Central memory CD8-positive, alpha-beta T cell (primary cell): ENCODE measurements at regions not wholly inside any gene's neighbourhood (a gene's known extent, or its start where the extent isn't known, plus 50 kb on each side); places are given as distances from the start of the nearest gene placed in this dataset.

ENCODE experiments used
- ATAC-seq: fragments of 150-1000 bp; cut with Tn5 transposase; replicated peaks from 2 replicates; pipeline ENCODE4 v1.10.0; 2022; ENCODE audit warnings: mild to moderate bottlenecking, moderate FRiP score, moderate number of reproducible peaks; ENCODE audit not compliant: poor library complexity, severe bottlenecking; ENCODE audit errors: extremely low read depth
- DNase-seq, 2 donors: peaks; one replicate each; pipeline ENCODE4 v3.0.0; 2021; ENCODE audit warnings: low spot score in 2 of 2
- H3K27ac Mint-ChIP-seq: one replicate; pipeline ENCODE4 v1.8.0; 2022; ENCODE audit warnings: low read depth, mild to moderate bottlenecking, moderate library complexity, mixed read lengths
- H3K27me3 Mint-ChIP-seq: one replicate; pipeline ENCODE4 v1.8.0; 2022; ENCODE audit warnings: mixed read lengths
- H3K36me3 Mint-ChIP-seq: one replicate; pipeline ENCODE4 v1.8.0; 2022; ENCODE audit warnings: mild to moderate bottlenecking, moderate library complexity, mixed read lengths; ENCODE audit not compliant: insufficient read depth
- H3K4me1 Mint-ChIP-seq: one replicate; pipeline ENCODE4 v1.8.0; 2022; ENCODE audit warnings: mixed read lengths
- H3K4me3 Mint-ChIP-seq: one replicate; pipeline ENCODE4 v1.8.0; 2022; ENCODE audit warnings: mild to moderate bottlenecking, moderate library complexity, mixed read lengths
- H3K9me3 Mint-ChIP-seq: one replicate; pipeline ENCODE4 v1.8.0; 2022; ENCODE audit warnings: mixed read lengths

- H3K4me1 Mint-ChIP-seq = no peaks in the 10 kb centered on the region
- no peak overlapping the region for H3K27ac Mint-ChIP-seq
- ATAC-seq (no peak), DNase-seq (no peak)
- H3K27me3 Mint-ChIP-seq = peaks cover 94% of the 10 kb centered on the region
- H3K9me3 Mint-ChIP-seq = no peaks in the 10 kb centered on the region
- no peaks in the 10 kb centered on the region for H3K36me3 Mint-ChIP-seq
- H3K4me3 Mint-ChIP-seq = no peak overlapping the region
These were observed 79.0 kb downstream of the NR2F2 start for GRCh38 chr15:96409215-96410138.

GRCh38 chr15:96410175-96411055 is 79.9 kb downstream of the NR2F2 start:
- ATAC-seq (no peak), DNase-seq (no peak)
- Mint-ChIP-seq H3K27me3 (peaks cover 100% of the 10 kb centered on the region), H3K9me3 (no peaks in the 10 kb centered on the region), H3K4me1 (no peaks in the 10 kb centered on the region), H3K4me3 (no peak overlapping the region), H3K36me3 (no peaks in the 10 kb centered on the region), H3K27ac (no peak overlapping the region)

GRCh38 chr15:96411056-96412031 is 80.8 kb downstream of the NR2F2 start:
- ATAC-seq (no peak), DNase-seq (no peak)
- H3K36me3 Mint-ChIP-seq = no peaks in the 10 kb centered on the region
- H3K4me3 Mint-ChIP-seq = no peak overlapping the region
- no peak overlapping the region for H3K27ac Mint-ChIP-seq
- no peaks in the 10 kb centered on the region for H3K9me3 Mint-ChIP-seq
- peaks cover 100% of the 10 kb centered on the region for H3K27me3 Mint-ChIP-seq
- no peaks in the 10 kb centered on the region for H3K4me1 Mint-ChIP-seq

- H3K27ac Mint-ChIP-seq = no peak overlapping the region
These were observed 81.8 kb downstream of the NR2F2 start for GRCh38 chr15:96412045-96412905.

GRCh38 chr15:96412906-96413231 is 82.4 kb downstream of the NR2F2 start:
- no peaks in the 10 kb centered on the region for H3K4me1 Mint-ChIP-seq
- H3K27me3 Mint-ChIP-seq = peaks cover 95% of the 10 kb centered on the region
- no peaks in the 10 kb centered on the region for H3K9me3 Mint-ChIP-seq
- H3K36me3 Mint-ChIP-seq = no peaks in the 10 kb centered on the region
- DNase-seq (no peak), ATAC-seq (no peak)
- no peak overlapping the region for H3K4me3 Mint-ChIP-seq
- no peak overlapping the region for H3K27ac Mint-ChIP-seq

More at GRCh38 chr15:96412045-96412905, 81.8 kb downstream of the NR2F2 start:
- no peak for ATAC-seq
- Mint-ChIP-seq H3K4me3 (no peak overlapping the region), H3K36me3 (no peaks in the 10 kb centered on the region), H3K9me3 (no peaks in the 10 kb centered on the region), H3K4me1 (no peaks in the 10 kb centered on the region), H3K27me3 (peaks cover 95% of the 10 kb centered on the region)
- DNase-seq = no peak

- H3K27me3 Mint-ChIP-seq = peaks cover 95% of the 10 kb centered on the region
- no peak overlapping the region for H3K4me3 Mint-ChIP-seq
- ATAC-seq = no peak
- no peaks in the 10 kb centered on the region for H3K4me1 Mint-ChIP-seq
- H3K9me3 Mint-ChIP-seq = no peaks in the 10 kb centered on the region
- H3K27ac Mint-ChIP-seq = no peak overlapping the region
- DNase-seq = no peak
- H3K36me3 Mint-ChIP-seq = no peaks in the 10 kb centered on the region
These were observed 83.2 kb downstream of the NR2F2 start for GRCh38 chr15:96413657-96414056.

- Mint-ChIP-seq H3K27ac (no peak overlapping the region), H3K27me3 (peaks cover 95% of the 10 kb centered on the region), H3K9me3 (no peaks in the 10 kb centered on the region), H3K4me1 (no peaks in the 10 kb centered on the region), H3K4me3 (no peak overlapping the region), H3K36me3 (no peaks in the 10 kb centered on the region)
- ATAC-seq (no peak), DNase-seq (no peak)
These were observed 84.4 kb downstream of the NR2F2 start for GRCh38 chr15:96414875-96415274.

GRCh38 chr15:96415513-96416217 is 85.2 kb downstream of the NR2F2 start:
- ATAC-seq (no peak), DNase-seq (no peak)
- H3K9me3 Mint-ChIP-seq = no peaks in the 10 kb centered on the region
- no peaks in the 10 kb centered on the region for H3K4me1 Mint-ChIP-seq
- peaks cover 87% of the 10 kb centered on the region for H3K27me3 Mint-ChIP-seq
- H3K27ac Mint-ChIP-seq = no peak overlapping the region
- no peak overlapping the region for H3K4me3 Mint-ChIP-seq
- no peaks in the 10 kb centered on the region for H3K36me3 Mint-ChIP-seq

GRCh38 chr15:96416218-96416933 is 85.9 kb downstream of the NR2F2 start:
- no peak for ATAC-seq
- DNase-seq = no peak
- no peaks in the 10 kb centered on the region for H3K9me3 Mint-ChIP-seq
- H3K4me1 Mint-ChIP-seq = no peaks in the 10 kb centered on the region
- no peak overlapping the region for H3K27ac Mint-ChIP-seq
- H3K27me3 Mint-ChIP-seq = peaks cover 87% of the 10 kb centered on the region
- no peaks in the 10 kb centered on the region for H3K36me3 Mint-ChIP-seq
- no peak overlapping the region for H3K4me3 Mint-ChIP-seq

- no peaks in the 10 kb centered on the region for H3K36me3 Mint-ChIP-seq
- H3K27ac Mint-ChIP-seq = no peak overlapping the region
- H3K27me3 Mint-ChIP-seq = peaks cover 87% of the 10 kb centered on the region
- DNase-seq = no peak
- H3K4me1 Mint-ChIP-seq = no peaks in the 10 kb centered on the region
- no peak overlapping the region for H3K4me3 Mint-ChIP-seq
- H3K9me3 Mint-ChIP-seq = no peaks in the 10 kb centered on the region
- no peak for ATAC-seq
These were observed 86.6 kb downstream of the NR2F2 start for GRCh38 chr15:96416934-96417759.
